T-helper 1 cell treated with Interleukin-12 subunit alpha and Interleukin-12 subunit beta and Interleukin-4 antibody, amounts not matched to agents 30 ng/mL and 1 ng/mL, for 36 hours (primary cell): ENCODE measurements at regions not wholly inside any gene's neighbourhood (a gene's known extent, or its start where the extent isn't known, plus 50 kb on each side); places are given as distances from the start of the nearest gene placed in this dataset.

Experiments
- intact Hi-C: fragments of 100-400 bp; cut with micrococcal nuclease; formaldehyde crosslinking; loops from one replicate; pipeline ENCODE4 v1.15.1; 2024

GRCh38 chr14:81668626-81669274 lies 135.1 kb upstream of the SEL1L start:
- intact Hi-C loops = no loop called here

GRCh38 chr14:81669308-81669707 lies 135.7 kb upstream of the SEL1L start:
- intact Hi-C loops = no loop called here

- intact Hi-C loops = no loop called here
Measured at GRCh38 chr14:81673930-81674329, 140.3 kb upstream of the SEL1L start.

- intact Hi-C loops = no loop called here
Measured at GRCh38 chr14:81676395-81676794, 142.7 kb upstream of the SEL1L start.

GRCh38 chr14:81676879-81677278 lies 143.2 kb upstream of the SEL1L start:
- intact Hi-C loops = no loop called here

GRCh38 chr14:81677736-81678135 lies 144.1 kb upstream of the SEL1L start:
- intact Hi-C loops = no loop called here

- intact Hi-C loops = no loop called here
Measured at GRCh38 chr14:81679226-81679625, 145.6 kb upstream of the SEL1L start.

GRCh38 chr14:81681541-81681940 lies 147.9 kb upstream of the SEL1L start:
- intact Hi-C loops = no loop called here

GRCh38 chr14:81682134-81682533 lies 148.5 kb upstream of the SEL1L start:
- intact Hi-C loops = no loop called here

GRCh38 chr14:81682701-81683100 lies 149.0 kb upstream of the SEL1L start:
- intact Hi-C loops = no loop called here

GRCh38 chr14:81684696-81685095 lies 151.0 kb upstream of the SEL1L start:
- intact Hi-C loops = no loop called here

GRCh38 chr14:81686512-81686911 lies 152.9 kb upstream of the SEL1L start:
- intact Hi-C loops = no loop called here

GRCh38 chr14:81691931-81692330 lies 158.3 kb upstream of the SEL1L start:
- intact Hi-C loops = no loop called here

GRCh38 chr14:81694419-81694818 lies 160.8 kb upstream of the SEL1L start:
- intact Hi-C loops = no loop called here

- intact Hi-C loops = loop anchor here (5.0 kb wide), 1 partner anchor 1363 kb away; no protein-coding TSS in a partner anchor
Measured at GRCh38 chr14:81709681-81710080, 176.0 kb upstream of the SEL1L start.

GRCh38 chr14:81710232-81710845 lies 176.7 kb upstream of the SEL1L start:
- intact Hi-C loops = loop anchor here (5.0 kb wide), 1 partner anchor 1362 kb away; no protein-coding TSS in a partner anchor

GRCh38 chr14:81715731-81716130 lies 182.1 kb upstream of the SEL1L start:
- intact Hi-C loops = no loop called here

GRCh38 chr14:81716953-81717352 lies 183.3 kb upstream of the SEL1L start:
- intact Hi-C loops = no loop called here

- intact Hi-C loops = no loop called here
Measured at GRCh38 chr14:81723956-81724355, 190.3 kb upstream of the SEL1L start.

- intact Hi-C loops = no loop called here
Measured at GRCh38 chr14:81727218-81727617, 193.6 kb upstream of the SEL1L start.

- intact Hi-C loops = no loop called here
Measured at GRCh38 chr14:81728447-81728846, 194.8 kb upstream of the SEL1L start.

GRCh38 chr14:81729622-81730021 lies 196.0 kb upstream of the SEL1L start:
- intact Hi-C loops = no loop called here

- intact Hi-C loops = no loop called here
Measured at GRCh38 chr14:81737938-81738337, 204.3 kb upstream of the SEL1L start.
